ENCODE measurements at regions not wholly inside any gene's neighbourhood (a gene's known extent, or its start where the extent isn't known, plus 50 kb on each side); places are given as distances from the start of the nearest gene placed in this dataset.

- H3K36me3 ChIP-seq (ENCODE audit: insufficient read depth, low read length): no peaks in the 10 kb centered on the region
- no peak overlapping the region for H3K4me3 ChIP-seq (ENCODE audit: low read length)
- no peaks in the 10 kb centered on the region for H3K27me3 ChIP-seq (ENCODE audit: insufficient read depth, low read length)
- no peaks in the 10 kb centered on the region for H3K9me3 ChIP-seq (ENCODE audit: insufficient read depth, low read depth, low read length)
- no peak overlapping the region for H3K27ac ChIP-seq (ENCODE audit: low read depth, low read length)
- 78% methylated on average over 6 of the region's 6 CpGs for WGBS
- no peak overlapping the region for H3K9ac ChIP-seq (ENCODE audit: low read depth, low read length)
- peaks cover 17% of the 10 kb centered on the region; the same call in 1 of the 2 replicates for H3K4me1 ChIP-seq (ENCODE audit: insufficient read depth, low read length)
These were observed 1051.5 kb downstream of the DIAPH3 start for GRCh38 chr13:59112221-59112718.

GRCh38 chr13:59119475-59119874 is 1044.3 kb downstream of the DIAPH3 start:
- no peaks in the 10 kb centered on the region for H3K27me3 ChIP-seq (ENCODE audit: insufficient read depth, low read length)
- H3K4me1 ChIP-seq (ENCODE audit: insufficient read depth, low read length): no peaks in the 10 kb centered on the region
- H3K9me3 ChIP-seq (ENCODE audit: insufficient read depth, low read depth, low read length): no peaks in the 10 kb centered on the region
- H3K4me3 ChIP-seq (ENCODE audit: low read length): no peak overlapping the region
- no peak overlapping the region for H3K9ac ChIP-seq (ENCODE audit: low read depth, low read length)
- H3K27ac ChIP-seq (ENCODE audit: low read depth, low read length): no peak overlapping the region
- WGBS: 93% methylated on average over 2 of the region's 2 CpGs
- no peaks in the 10 kb centered on the region for H3K36me3 ChIP-seq (ENCODE audit: insufficient read depth, low read length)

GRCh38 chr13:59120297-59120843 is 1043.4 kb downstream of the DIAPH3 start:
- no peak overlapping the region for H3K27ac ChIP-seq (ENCODE audit: low read depth, low read length)
- H3K9ac ChIP-seq (ENCODE audit: low read depth, low read length): no peak overlapping the region
- H3K36me3 ChIP-seq (ENCODE audit: insufficient read depth, low read length): no peaks in the 10 kb centered on the region
- 96% methylated on average over 7 of the region's 7 CpGs for WGBS
- no peak overlapping the region for H3K4me3 ChIP-seq (ENCODE audit: low read length)
- no peaks in the 10 kb centered on the region for H3K9me3 ChIP-seq (ENCODE audit: insufficient read depth, low read depth, low read length)
- H3K27me3 ChIP-seq (ENCODE audit: insufficient read depth, low read length): no peaks in the 10 kb centered on the region
- H3K4me1 ChIP-seq (ENCODE audit: insufficient read depth, low read length): no peaks in the 10 kb centered on the region

- no peaks in the 10 kb centered on the region for H3K4me1 ChIP-seq (ENCODE audit: insufficient read depth, low read length)
- WGBS: 74% methylated on average over 3 of the region's 3 CpGs
These were observed 1042.2 kb downstream of the DIAPH3 start for GRCh38 chr13:59121507-59121906.

GRCh38 chr13:59126474-59126873 is 1037.3 kb downstream of the DIAPH3 start:
- H3K27ac ChIP-seq (ENCODE audit: low read depth, low read length): no peak overlapping the region
- H3K9ac ChIP-seq (ENCODE audit: low read depth, low read length): no peak overlapping the region
- no peaks in the 10 kb centered on the region for H3K9me3 ChIP-seq (ENCODE audit: insufficient read depth, low read depth, low read length)
- H3K4me1 ChIP-seq (ENCODE audit: insufficient read depth, low read length): no peaks in the 10 kb centered on the region
- H3K4me3 ChIP-seq (ENCODE audit: low read length): no peak overlapping the region
- H3K27me3 ChIP-seq (ENCODE audit: insufficient read depth, low read length): no peaks in the 10 kb centered on the region
- H3K36me3 ChIP-seq (ENCODE audit: insufficient read depth, low read length): no peaks in the 10 kb centered on the region
- 97% methylated on average over 2 of the region's 3 CpGs for WGBS

More at GRCh38 chr13:59121507-59121906, 1042.2 kb downstream of the DIAPH3 start:
- Histone ChIP-seq H3K4me3 (ENCODE audit: low read length) (no peak overlapping the region), H3K36me3 (ENCODE audit: insufficient read depth, low read length) (no peaks in the 10 kb centered on the region), H3K9ac (ENCODE audit: low read depth, low read length) (no peak overlapping the region), H3K27me3 (ENCODE audit: insufficient read depth, low read length) (no peaks in the 10 kb centered on the region), H3K27ac (ENCODE audit: low read depth, low read length) (no peak overlapping the region), H3K9me3 (ENCODE audit: insufficient read depth, low read depth, low read length) (no peaks in the 10 kb centered on the region)

GRCh38 chr13:59133903-59134302 is 1029.8 kb downstream of the DIAPH3 start:
- 73% methylated on average over 3 of the region's 3 CpGs for whole genome bisulfite sequencing

GRCh38 chr13:59144700-59145099 is 1019.0 kb downstream of the DIAPH3 start:
- H3K9ac ChIP-seq (ENCODE audit: low read depth, low read length): no peak overlapping the region
- no peaks in the 10 kb centered on the region for H3K9me3 ChIP-seq (ENCODE audit: insufficient read depth, low read depth, low read length)
- H3K4me3 ChIP-seq (ENCODE audit: low read length): no peak overlapping the region
- no peaks in the 10 kb centered on the region for H3K36me3 ChIP-seq (ENCODE audit: insufficient read depth, low read length)
- no peaks in the 10 kb centered on the region for H3K4me1 ChIP-seq (ENCODE audit: insufficient read depth, low read length)
- no peak overlapping the region for H3K27ac ChIP-seq (ENCODE audit: low read depth, low read length)
- WGBS: 100% methylated on average over 1 of the region's 1 CpG
- H3K27me3 ChIP-seq (ENCODE audit: insufficient read depth, low read length): no peaks in the 10 kb centered on the region

More at GRCh38 chr13:59133903-59134302, 1029.8 kb downstream of the DIAPH3 start:
- Histone ChIP-seq H3K4me3 (ENCODE audit: low read length) (no peak overlapping the region), H3K9me3 (ENCODE audit: insufficient read depth, low read depth, low read length) (no peaks in the 10 kb centered on the region), H3K27me3 (ENCODE audit: insufficient read depth, low read length) (no peaks in the 10 kb centered on the region), H3K4me1 (ENCODE audit: insufficient read depth, low read length) (no peaks in the 10 kb centered on the region), H3K27ac (ENCODE audit: low read depth, low read length) (no peak overlapping the region), H3K36me3 (ENCODE audit: insufficient read depth, low read length) (no peaks in the 10 kb centered on the region), H3K9ac (ENCODE audit: low read depth, low read length) (no peak overlapping the region)

- H3K9ac ChIP-seq (ENCODE audit: low read depth, low read length): no peak overlapping the region
- no peaks in the 10 kb centered on the region for H3K27me3 ChIP-seq (ENCODE audit: insufficient read depth, low read length)
- H3K4me1 ChIP-seq (ENCODE audit: insufficient read depth, low read length): no peaks in the 10 kb centered on the region
- H3K9me3 ChIP-seq (ENCODE audit: insufficient read depth, low read depth, low read length): no peaks in the 10 kb centered on the region
- H3K27ac ChIP-seq (ENCODE audit: low read depth, low read length): no peak overlapping the region
- WGBS: 96% methylated on average over 4 of the region's 4 CpGs
- no peak overlapping the region for H3K4me3 ChIP-seq (ENCODE audit: low read length)
- no peaks in the 10 kb centered on the region for H3K36me3 ChIP-seq (ENCODE audit: insufficient read depth, low read length)
These were observed 1018.3 kb downstream of the DIAPH3 start for GRCh38 chr13:59145381-59145780.

- Histone ChIP-seq H3K9me3 (ENCODE audit: insufficient read depth, low read depth, low read length) (no peaks in the 10 kb centered on the region), H3K4me1 (ENCODE audit: insufficient read depth, low read length) (no peaks in the 10 kb centered on the region), H3K4me3 (ENCODE audit: low read length) (no peak overlapping the region), H3K27ac (ENCODE audit: low read depth, low read length) (no peak overlapping the region), H3K27me3 (ENCODE audit: insufficient read depth, low read length) (no peaks in the 10 kb centered on the region), H3K36me3 (ENCODE audit: insufficient read depth, low read length) (no peaks in the 10 kb centered on the region), H3K9ac (ENCODE audit: low read depth, low read length) (no peak overlapping the region)
- WGBS: 88% methylated on average over 2 of the region's 3 CpGs
These were observed 1006.5 kb downstream of the DIAPH3 start for GRCh38 chr13:59157181-59157580.

- Histone ChIP-seq H3K27me3 (ENCODE audit: insufficient read depth, low read length) (no peaks in the 10 kb centered on the region), H3K27ac (ENCODE audit: low read depth, low read length) (no peak overlapping the region), H3K4me1 (ENCODE audit: insufficient read depth, low read length) (no peaks in the 10 kb centered on the region), H3K9ac (ENCODE audit: low read depth, low read length) (no peak overlapping the region), H3K9me3 (ENCODE audit: insufficient read depth, low read depth, low read length) (0 out of 2 replicates have a peak, but pooled peaks cover 2% of the 10 kb centered on the region), H3K36me3 (ENCODE audit: insufficient read depth, low read length) (no peaks in the 10 kb centered on the region), H3K4me3 (ENCODE audit: low read length) (no peak overlapping the region)
These were observed 997.6 kb downstream of the DIAPH3 start for GRCh38 chr13:59166174-59166573.

- Histone ChIP-seq H3K36me3 (ENCODE audit: insufficient read depth, low read length) (no peaks in the 10 kb centered on the region), H3K9me3 (ENCODE audit: insufficient read depth, low read depth, low read length) (no peaks in the 10 kb centered on the region), H3K9ac (ENCODE audit: low read depth, low read length) (no peak overlapping the region), H3K27ac (ENCODE audit: low read depth, low read length) (no peak overlapping the region), H3K27me3 (ENCODE audit: insufficient read depth, low read length) (no peaks in the 10 kb centered on the region), H3K4me1 (ENCODE audit: insufficient read depth, low read length) (no peaks in the 10 kb centered on the region), H3K4me3 (ENCODE audit: low read length) (no peak overlapping the region)
- 67% methylated on average over 3 of the region's 4 CpGs for WGBS
These were observed 991.7 kb downstream of the DIAPH3 start for GRCh38 chr13:59172076-59172475.

GRCh38 chr13:59176775-59177174 is 987.0 kb downstream of the DIAPH3 start:
- Histone ChIP-seq H3K9me3 (ENCODE audit: insufficient read depth, low read depth, low read length) (no peaks in the 10 kb centered on the region), H3K36me3 (ENCODE audit: insufficient read depth, low read length) (no peaks in the 10 kb centered on the region), H3K27ac (ENCODE audit: low read depth, low read length) (no peak overlapping the region), H3K27me3 (ENCODE audit: insufficient read depth, low read length) (no peaks in the 10 kb centered on the region), H3K4me1 (ENCODE audit: insufficient read depth, low read length) (no peaks in the 10 kb centered on the region), H3K4me3 (ENCODE audit: low read length) (no peak overlapping the region), H3K9ac (ENCODE audit: low read depth, low read length) (no peak overlapping the region)
- WGBS: 91% methylated on average over 3 of the region's 3 CpGs
